ENCODE measurements at regions not wholly inside any gene's neighbourhood (a gene's known extent, or its start where the extent isn't known, plus 50 kb on each side); places are given as distances from the start of the nearest gene placed in this dataset.

- Histone ChIP-seq H3K4me3 (ENCODE audit: low read depth, low read length, poor library complexity, severe bottlenecking) (no peak overlapping the region), H3K9me3 (ENCODE audit: low read depth, low read length, poor library complexity, severe bottlenecking) (no peaks in the 10 kb centered on the region), H3K36me3 (ENCODE audit: insufficient read depth, low read length, poor library complexity, severe bottlenecking) (no peaks in the 10 kb centered on the region), H3K27ac (ENCODE audit: low read depth, low read length, poor library complexity, severe bottlenecking) (no peak overlapping the region), H3K4me1 (ENCODE audit: insufficient read depth, low read length, poor library complexity, severe bottlenecking) (peaks cover 21% of the 10 kb centered on the region), H3K27me3 (replicated peaks; ENCODE audit: insufficient read depth, low read depth, low read length, poor library complexity) (no peaks in the 10 kb centered on the region)
- intact Hi-C loops (cut with micrococcal nuclease; ENCODE audit: unreplicated experiment): no loop called here
- BruUV-seq (replicated peaks): no TSS peak
- no peak for TF ChIP-seq EZH2 (IDR thresholded peaks at IDR 0.05; ENCODE audit: borderline replicate concordance, low read depth, low read length, poor library complexity, severe bottlenecking)
- no peak for TF ChIP-seq CTCF (conservative IDR thresholded peaks at IDR 0.05; ENCODE audit: low read depth, low read length)
- ChIA-PET CTCF (no interaction called here), POLR2A (ENCODE audit: low non-redundant PET) (no interaction called here)
- no peak for DNase-seq (ENCODE audit: low spot score)
These were observed 919.0 kb downstream of the GALC start for GRCh38 chr14:87073880-87074570.

GRCh38 chr14:87067591-87067990 is 925.4 kb downstream of the GALC start:
- Histone ChIP-seq H3K27me3 (replicated peaks; ENCODE audit: insufficient read depth, low read depth, low read length, poor library complexity) (no peaks in the 10 kb centered on the region), H3K9me3 (ENCODE audit: low read depth, low read length, poor library complexity, severe bottlenecking) (no peaks in the 10 kb centered on the region), H3K36me3 (ENCODE audit: insufficient read depth, low read length, poor library complexity, severe bottlenecking) (no peaks in the 10 kb centered on the region), H3K27ac (ENCODE audit: low read depth, low read length, poor library complexity, severe bottlenecking) (no peak overlapping the region), H3K4me1 (ENCODE audit: insufficient read depth, low read length, poor library complexity, severe bottlenecking) (no peaks in the 10 kb centered on the region), H3K4me3 (ENCODE audit: low read depth, low read length, poor library complexity, severe bottlenecking) (no peak overlapping the region)
- TF ChIP-seq CTCF (conservative IDR thresholded peaks at IDR 0.05; ENCODE audit: low read depth, low read length): no peak
- TF ChIP-seq EZH2 (IDR thresholded peaks at IDR 0.05; ENCODE audit: borderline replicate concordance, low read depth, low read length, poor library complexity, severe bottlenecking): no peak
- BruUV-seq (replicated peaks): no TSS peak
- intact Hi-C loops (cut with micrococcal nuclease; ENCODE audit: unreplicated experiment): loop anchor here (5.0 kb wide), 1 partner anchor 550 kb away; no protein-coding TSS in a partner anchor
- ChIA-PET CTCF (no interaction called here), POLR2A (ENCODE audit: low non-redundant PET) (no interaction called here)
- no peak for DNase-seq (ENCODE audit: low spot score)

- intact Hi-C loops (cut with micrococcal nuclease; ENCODE audit: unreplicated experiment): loop anchor here (5.0 kb wide), 1 partner anchor 550 kb away; no protein-coding TSS in a partner anchor
- Histone ChIP-seq H3K9me3 (ENCODE audit: low read depth, low read length, poor library complexity, severe bottlenecking) (no peaks in the 10 kb centered on the region), H3K4me1 (ENCODE audit: insufficient read depth, low read length, poor library complexity, severe bottlenecking) (no peaks in the 10 kb centered on the region), H3K36me3 (ENCODE audit: insufficient read depth, low read length, poor library complexity, severe bottlenecking) (no peaks in the 10 kb centered on the region), H3K27ac (ENCODE audit: low read depth, low read length, poor library complexity, severe bottlenecking) (no peak overlapping the region), H3K27me3 (replicated peaks; ENCODE audit: insufficient read depth, low read depth, low read length, poor library complexity) (no peaks in the 10 kb centered on the region), H3K4me3 (ENCODE audit: low read depth, low read length, poor library complexity, severe bottlenecking) (no peak overlapping the region)
- POLR2A ChIA-PET (ENCODE audit: low non-redundant PET): no interaction called here
- BruUV-seq (replicated peaks): no TSS peak
- TF ChIP-seq CTCF (conservative IDR thresholded peaks at IDR 0.05; ENCODE audit: low read depth, low read length) (no peak), EZH2 (IDR thresholded peaks at IDR 0.05; ENCODE audit: borderline replicate concordance, low read depth, low read length, poor library complexity, severe bottlenecking) (no peak)
- CTCF ChIA-PET: no interaction called here
- DNase-seq (ENCODE audit: low spot score): no peak
These were observed 925.9 kb downstream of the GALC start for GRCh38 chr14:87067061-87067460.
